ENCODE measurements at regions not wholly inside any gene's neighbourhood (a gene's known extent, or its start where the extent isn't known, plus 50 kb on each side); places are given as distances from the start of the nearest gene placed in this dataset.

- Histone ChIP-seq H3K27ac (ENCODE audit: low read depth) (no peak overlapping the region), H3K9me2 (ENCODE audit: insufficient read depth) (no peaks in the 10 kb centered on the region), H3K4me2 (peak overlapping the region; percentile 51; the same call in 1 of the 2 replicates), H3F3A (replicated peaks; ENCODE audit: low read depth) (no peaks in the 10 kb centered on the region), H3K36me3 (ENCODE audit: insufficient read depth) (no peaks in the 10 kb centered on the region), H2AFZ (peak overlapping the region; percentile 94), H3K27me3 (ENCODE audit: insufficient read depth) (no peaks in the 10 kb centered on the region), H3K4me1 (ENCODE audit: insufficient read depth) (no peaks in the 10 kb centered on the region; the same call in 1 of the 2 replicates), H3K79me2 (replicated peaks; ENCODE audit: insufficient read depth) (no peaks in the 10 kb centered on the region), H3K4me3 (no peak overlapping the region), H4K20me1 (replicated peaks; ENCODE audit: insufficient read depth) (no peaks in the 10 kb centered on the region)
- Mint-ChIP-seq H3K27ac (no peak overlapping the region), H3K27me3 (ENCODE audit: insufficient read depth, low read depth, poor library complexity) (no peaks in the 10 kb centered on the region), H3K4me3 (no peak overlapping the region), H3K4me1 (peaks cover 13% of the 10 kb centered on the region), H3K36me3 (ENCODE audit: low read depth) (peaks cover 18% of the 10 kb centered on the region), H3K9me3 (peaks cover 29% of the 10 kb centered on the region)
- DNase-seq (ENCODE audit: low spot score), result peak; percentile 26
- peak; percentile 31; the same call in 1 of the 3 replicates for ATAC-seq
- no peak for TF ChIP-seq ZNF331 (CRISPR knock-in tag; IDR thresholded peaks at IDR 0.05; ENCODE audit: low read depth)
- no peak for TF ChIP-seq ZNF114 (CRISPR knock-in tag; IDR thresholded peaks at IDR 0.05)
- TF ChIP-seq EZH2 (IDR thresholded peaks at IDR 0.05; ENCODE audit: low read depth, unreplicated experiment), result no peak
- no peak for TF ChIP-seq STAT1 (IDR thresholded peaks at IDR 0.05; ENCODE audit: unreplicated experiment)
- TF ChIP-seq EZH2phosphoT487 (IDR thresholded peaks at IDR 0.05; ENCODE audit: unreplicated experiment), result no peak
Observed at GRCh38 chr1:178973652-178974101, 52.0 kb upstream of the FAM20B start.
